ENCODE measurements at regions not wholly inside any gene's neighbourhood (a gene's known extent, or its start where the extent isn't known, plus 50 kb on each side); places are given as distances from the start of the nearest gene placed in this dataset.
"Not testable (repeated sequence)": the region's sequence is repeated elsewhere in the genome, so short reads cannot be mapped to it uniquely, and the experiment has no call there.

GRCh38 chr16:77514500-77515220, 79.8 kb upstream of the ADAMTS18 start:
- no peak for TF ChIP-seq CTCF (IDR thresholded peaks at IDR 0.05)
- no peaks in the 10 kb centered on the region for H3K36me3 ChIP-seq
- no peak overlapping the region for H3K9ac ChIP-seq (ENCODE audit: low read depth in 2 of 2, low read length in 2 of 2)
- intact Hi-C loops (cut with DNase I): no loop called here
- H3K27me3 ChIP-seq: no peaks in the 10 kb centered on the region
- no peak overlapping the region for H3K4me3 ChIP-seq
- H3K9me3 ChIP-seq: no peaks in the 10 kb centered on the region
- no peak for DNase-seq
- no peaks in the 10 kb centered on the region for H3K4me1 ChIP-seq
- no peak overlapping the region for H3K27ac ChIP-seq

- DNase-seq; H3K27ac ChIP-seq; H3K9me3 ChIP-seq; H3K4me3 ChIP-seq; intact Hi-C loops (cut with DNase I); H3K27me3 ChIP-seq; H3K9ac ChIP-seq (ENCODE audit: low read depth in 2 of 2, low read length in 2 of 2); H3K36me3 ChIP-seq; H3K4me1 ChIP-seq: not testable (repeated sequence)
These were observed 90.4 kb upstream of the ADAMTS18 start for GRCh38 chr16:77525226-77525625.

- no peaks in the 10 kb centered on the region for H3K4me1 ChIP-seq
- no peaks in the 10 kb centered on the region for H3K36me3 ChIP-seq
- no peak for DNase-seq
- no peak for TF ChIP-seq CTCF (IDR thresholded peaks at IDR 0.05)
- no peak overlapping the region for H3K27ac ChIP-seq
- intact Hi-C loops (cut with DNase I): no loop called here
- no peaks in the 10 kb centered on the region for H3K27me3 ChIP-seq
- no peak overlapping the region for H3K4me3 ChIP-seq
- H3K9ac ChIP-seq (ENCODE audit: low read depth in 2 of 2, low read length in 2 of 2): no peak overlapping the region
- H3K9me3 ChIP-seq: no peaks in the 10 kb centered on the region
These were observed 96.9 kb upstream of the ADAMTS18 start for GRCh38 chr16:77531752-77532151.

GRCh38 chr16:77536809-77537208, 102.0 kb upstream of the ADAMTS18 start:
- Histone ChIP-seq H3K4me3 (no peak overlapping the region), H3K9ac (ENCODE audit: low read depth in 2 of 2, low read length in 2 of 2) (no peak overlapping the region), H3K9me3 (no peaks in the 10 kb centered on the region), H3K27ac (no peak overlapping the region), H3K27me3 (no peaks in the 10 kb centered on the region), H3K36me3 (no peaks in the 10 kb centered on the region), H3K4me1 (no peaks in the 10 kb centered on the region)
- TF ChIP-seq CTCF (IDR thresholded peaks at IDR 0.05): no peak
- intact Hi-C loops (cut with DNase I): no loop called here
- no peak for DNase-seq

- Histone ChIP-seq H3K9me3 (no peaks in the 10 kb centered on the region), H3K4me1 (no peaks in the 10 kb centered on the region), H3K4me3 (no peak overlapping the region), H3K27ac (no peak overlapping the region), H3K36me3 (no peaks in the 10 kb centered on the region), H3K9ac (ENCODE audit: low read depth in 2 of 2, low read length in 2 of 2) (no peak overlapping the region), H3K27me3 (no peaks in the 10 kb centered on the region)
- no peak for DNase-seq
- intact Hi-C loops (cut with DNase I): no loop called here
- no peak for TF ChIP-seq CTCF (IDR thresholded peaks at IDR 0.05)
These were observed 104.7 kb upstream of the ADAMTS18 start for GRCh38 chr16:77539421-77540034.

- Histone ChIP-seq H3K9ac (ENCODE audit: low read depth in 2 of 2, low read length in 2 of 2) (no peak overlapping the region), H3K36me3 (no peaks in the 10 kb centered on the region), H3K27me3 (no peaks in the 10 kb centered on the region), H3K27ac (no peak overlapping the region), H3K4me3 (no peak overlapping the region), H3K4me1 (no peaks in the 10 kb centered on the region), H3K9me3 (no peaks in the 10 kb centered on the region)
- DNase-seq: no peak
- no peak for TF ChIP-seq CTCF (IDR thresholded peaks at IDR 0.05)
- intact Hi-C loops (cut with DNase I): no loop called here
These were observed 105.8 kb upstream of the ADAMTS18 start for GRCh38 chr16:77540646-77541045.
